SW 1271 (cell line): ENCODE measurements at regions not wholly inside any gene's neighbourhood (a gene's known extent, or its start where the extent isn't known, plus 50 kb on each side); places are given as distances from the start of the nearest gene placed in this dataset.
"Not testable (repeated sequence)": the region's sequence is repeated elsewhere in the genome, so short reads cannot be mapped to it uniquely, and the experiment has no call there.

Source experiments
- DNase-seq, 2 experiments: peaks; one replicate each; lab custom pipeline; 2025; lab: John Stamatoyannopoulos, UW

DNA sequence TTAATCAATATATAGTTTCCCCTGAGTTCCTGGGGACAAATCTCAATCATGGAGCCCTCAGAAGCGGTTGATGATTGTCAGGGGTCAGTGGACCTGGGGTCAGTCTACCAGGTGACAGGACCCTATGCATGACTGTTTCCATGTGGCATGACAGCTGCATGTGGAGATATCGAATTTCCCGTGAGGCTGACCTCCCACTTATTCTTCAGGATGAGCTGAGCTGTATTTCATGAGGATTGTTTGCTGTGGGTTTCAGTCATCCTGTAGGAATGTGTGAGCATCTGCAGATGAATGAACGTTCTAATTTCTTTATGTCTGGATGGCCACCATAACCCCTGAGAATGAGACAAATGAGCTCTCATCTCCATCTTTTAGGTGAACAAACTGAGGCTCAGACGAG lies 93.0 kb upstream of the HES1 start:
- DNase-seq = no peak

- no peak for DNase-seq
Observed at GRCh38 chr3:194043516-194043915, 92.4 kb upstream of the HES1 start.

GRCh38 chr3:194045289-194045688 lies 90.7 kb upstream of the HES1 start:
- DNase-seq = no peak

- no peak for DNase-seq
Observed at GRCh38 chr3:194045919-194046318, 90.0 kb upstream of the HES1 start.

GRCh38 chr3:194046531-194046930 lies 89.4 kb upstream of the HES1 start:
- no peak for DNase-seq

DNA sequence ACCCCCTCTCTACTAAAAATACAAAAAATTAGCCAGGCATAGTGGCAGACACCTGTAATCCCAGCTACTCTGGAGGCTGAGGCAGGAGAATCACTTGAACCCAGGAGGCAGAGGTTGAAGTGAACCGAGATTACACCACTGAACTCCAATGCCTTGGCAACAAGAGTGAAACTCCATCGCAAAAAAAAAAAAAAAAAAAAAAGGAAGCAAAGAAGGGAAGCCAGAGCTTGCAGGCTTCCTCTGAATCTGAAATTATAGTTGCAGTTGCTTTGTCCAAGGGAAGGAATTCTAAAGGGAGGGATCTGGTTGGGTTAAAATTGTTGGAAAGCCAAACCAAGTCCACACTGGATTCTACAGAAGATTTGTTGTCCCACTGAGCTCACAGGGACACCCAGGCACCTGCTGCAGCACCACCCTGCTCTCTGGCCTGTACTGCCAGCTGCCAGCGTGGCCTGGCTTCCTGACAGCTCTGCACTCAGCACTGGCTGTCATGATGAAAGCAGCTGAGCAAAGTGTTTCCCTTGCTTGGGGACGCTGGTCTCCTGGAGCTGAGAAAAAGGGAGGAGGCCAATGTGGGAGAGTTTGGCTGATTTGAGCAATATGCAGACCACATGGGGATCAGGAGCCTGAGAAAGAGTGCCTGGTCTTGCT lies 88.8 kb upstream of the HES1 start:
- no peak for DNase-seq

DNA sequence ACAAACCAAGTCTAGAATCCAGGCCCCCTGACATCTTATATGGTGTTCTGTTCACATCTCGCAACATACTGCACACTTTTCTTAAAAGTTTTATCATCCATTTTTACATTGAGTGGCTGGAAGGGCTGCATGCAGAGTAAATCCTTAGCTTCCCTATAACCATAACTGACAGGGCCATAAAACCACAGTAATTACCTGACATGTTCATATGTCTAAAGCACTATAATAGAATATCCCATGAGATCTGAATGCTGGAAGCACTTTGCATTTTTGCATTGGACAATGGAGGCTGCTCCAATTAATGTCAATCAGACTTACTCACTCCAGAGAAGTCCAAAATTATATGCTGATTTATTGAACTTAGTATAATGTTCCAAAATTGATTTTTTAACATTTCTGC lies 86.6 kb upstream of the HES1 start:
- no peak for DNase-seq

- DNase-seq = no peak
Observed at GRCh38 chr3:194050782-194051320, 85.1 kb upstream of the HES1 start.

DNA sequence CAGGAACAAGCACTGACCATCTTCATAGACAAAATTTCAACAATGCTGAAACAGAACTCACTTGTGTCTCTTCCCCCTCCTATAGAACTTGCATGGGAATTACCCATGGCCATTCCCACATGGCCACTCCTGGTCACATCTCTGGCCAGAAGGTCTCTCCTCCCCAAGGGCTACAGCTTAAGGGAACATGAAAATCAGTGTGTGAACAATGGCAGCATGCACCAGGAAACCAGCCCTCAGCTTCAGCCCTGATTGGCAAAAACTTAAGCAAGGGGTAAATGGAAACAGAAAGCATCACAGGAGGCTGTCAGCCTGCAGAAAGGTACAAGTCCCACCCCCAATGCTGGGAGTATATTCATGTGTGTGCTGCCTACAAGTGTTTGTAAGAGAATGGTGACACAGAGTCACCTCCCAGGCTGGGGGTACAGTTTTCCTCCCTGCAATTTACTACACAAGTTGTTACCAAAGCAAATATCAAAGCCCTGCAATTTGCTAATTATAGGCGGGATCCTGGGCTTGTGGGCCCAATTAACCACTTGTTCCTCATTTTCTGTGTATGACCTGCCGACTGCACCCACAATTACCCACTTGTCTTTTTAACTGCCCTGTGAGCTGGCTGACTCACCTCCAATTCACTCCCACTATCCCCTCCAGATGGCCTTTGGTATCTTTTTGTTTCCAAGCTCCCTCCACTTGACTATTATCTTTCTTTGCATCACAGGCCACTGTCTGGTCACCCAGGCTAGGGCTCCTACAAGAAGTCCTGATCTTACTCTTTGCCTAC lies 84.4 kb upstream of the HES1 start:
- no peak for DNase-seq

DNA sequence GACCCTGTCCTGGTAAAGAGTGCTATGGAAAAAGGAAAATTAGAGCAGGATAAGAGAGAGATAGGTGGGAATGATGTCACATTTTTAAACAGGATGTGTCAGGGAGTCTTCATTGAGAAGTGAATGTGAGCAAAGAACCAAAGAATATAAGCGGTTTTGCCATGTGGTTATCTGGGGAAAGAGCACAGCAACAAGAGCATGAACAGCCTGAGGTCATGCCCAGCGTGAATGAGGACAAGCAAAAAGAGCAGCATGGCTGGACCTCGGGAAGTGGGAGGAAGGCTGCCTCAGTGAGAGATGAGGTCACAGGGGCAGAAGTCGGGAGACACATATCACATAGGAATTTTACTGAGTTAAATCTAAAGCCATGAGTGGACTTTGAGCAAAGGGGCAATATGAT lies 82.8 kb upstream of the HES1 start:
- no peak for DNase-seq

DNA sequence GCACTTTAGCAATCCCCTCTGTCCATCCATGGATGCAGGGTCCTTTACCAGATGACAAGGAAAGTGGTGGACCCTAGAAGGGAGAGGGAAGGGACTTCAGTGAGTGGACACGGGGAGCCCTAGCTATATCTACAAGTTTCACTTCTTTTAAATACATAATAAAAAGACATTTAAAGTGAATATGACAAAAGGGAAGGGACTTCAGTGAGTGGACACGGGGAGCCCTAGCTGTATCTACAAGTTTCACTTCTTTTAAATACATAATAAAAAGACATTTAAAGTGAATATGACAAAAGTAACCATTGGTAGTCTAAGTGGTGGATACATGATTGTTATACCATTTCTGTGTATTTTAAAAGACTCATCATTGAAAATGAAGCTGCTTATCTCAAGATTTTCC lies 81.9 kb upstream of the HES1 start:
- no peak for DNase-seq

GRCh38 chr3:194054540-194054939 lies 81.4 kb upstream of the HES1 start:
- DNase-seq = no peak

DNA sequence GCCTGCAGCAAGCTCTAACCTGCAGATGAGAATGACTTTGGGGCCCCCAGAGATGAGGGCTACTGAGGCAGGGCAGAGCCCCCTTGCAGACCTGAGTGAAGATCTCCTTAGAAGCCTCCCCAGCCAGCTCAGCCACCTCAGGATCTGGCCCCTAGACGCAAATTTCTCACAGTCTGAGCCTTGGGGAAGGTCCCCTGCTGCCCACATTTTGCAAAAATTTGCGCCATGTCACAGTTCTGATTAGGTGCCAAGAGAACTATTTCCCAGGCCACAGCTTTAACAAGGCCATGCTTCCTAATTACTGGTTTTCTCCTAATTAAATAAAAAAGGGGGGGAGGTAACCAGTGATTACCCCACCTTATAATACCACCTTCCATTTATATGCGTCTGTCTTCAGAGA lies 81.0 kb upstream of the HES1 start:
- no peak for DNase-seq

- not testable (repeated sequence) for DNase-seq
Observed at GRCh38 chr3:194056323-194056722, 79.6 kb upstream of the HES1 start.

DNA sequence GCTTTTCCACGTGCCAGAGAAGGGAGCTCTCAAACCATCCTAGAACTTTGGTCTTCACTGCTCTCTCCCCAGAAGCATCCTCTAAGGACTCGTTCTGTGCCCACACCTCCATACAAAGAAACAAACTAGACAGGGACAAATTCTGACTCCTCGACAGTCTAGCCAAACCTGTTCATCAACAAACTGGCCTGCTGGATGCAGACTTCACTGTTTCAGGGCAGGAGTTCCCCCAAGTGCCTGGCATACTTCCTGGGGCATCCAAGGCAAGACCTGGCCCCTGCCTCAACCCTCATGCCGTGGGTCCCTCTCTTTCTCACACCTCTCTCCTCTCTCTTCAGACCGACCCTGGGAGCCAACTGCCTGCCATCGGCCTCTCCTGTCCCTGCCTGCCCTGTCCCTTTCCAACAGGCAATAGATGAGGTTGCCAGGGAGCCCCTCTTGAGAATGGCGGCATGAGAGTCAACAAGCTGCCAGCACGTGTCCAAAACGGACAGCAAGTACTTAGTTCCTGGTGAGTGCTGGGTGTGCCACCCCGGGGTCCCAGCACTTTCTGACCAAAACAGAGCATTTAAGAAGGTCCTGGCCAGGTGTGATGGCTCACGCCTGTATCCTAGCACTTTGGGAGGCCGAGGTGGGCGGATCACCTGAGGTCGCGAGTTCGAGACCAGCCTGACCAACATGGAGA lies 79.1 kb upstream of the HES1 start:
- no peak for DNase-seq

GRCh38 chr3:194057570-194058188 lies 78.3 kb upstream of the HES1 start:
- no peak for DNase-seq

GRCh38 chr3:194058189-194058571 lies 77.8 kb upstream of the HES1 start:
- no peak for DNase-seq

DNA sequence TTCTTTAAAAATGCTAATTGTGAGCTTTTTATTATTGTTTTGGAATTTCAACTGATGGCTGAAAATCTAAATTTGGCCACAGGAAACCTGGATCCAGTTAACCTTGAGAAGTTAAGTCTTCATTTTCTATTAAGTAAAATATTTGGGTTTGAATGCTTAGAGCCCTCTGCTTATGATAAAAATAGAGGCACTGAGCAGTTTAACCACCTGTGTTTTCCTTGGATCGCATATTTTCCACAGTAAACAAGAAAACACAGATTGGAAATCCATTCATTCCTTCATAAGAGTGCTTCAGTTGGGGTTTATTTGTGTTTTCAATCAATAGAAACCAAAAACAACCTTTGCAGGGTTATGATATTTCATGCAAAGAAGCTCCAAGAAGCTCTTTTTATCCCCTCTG lies 77.2 kb upstream of the HES1 start:
- DNase-seq = no peak

DNA sequence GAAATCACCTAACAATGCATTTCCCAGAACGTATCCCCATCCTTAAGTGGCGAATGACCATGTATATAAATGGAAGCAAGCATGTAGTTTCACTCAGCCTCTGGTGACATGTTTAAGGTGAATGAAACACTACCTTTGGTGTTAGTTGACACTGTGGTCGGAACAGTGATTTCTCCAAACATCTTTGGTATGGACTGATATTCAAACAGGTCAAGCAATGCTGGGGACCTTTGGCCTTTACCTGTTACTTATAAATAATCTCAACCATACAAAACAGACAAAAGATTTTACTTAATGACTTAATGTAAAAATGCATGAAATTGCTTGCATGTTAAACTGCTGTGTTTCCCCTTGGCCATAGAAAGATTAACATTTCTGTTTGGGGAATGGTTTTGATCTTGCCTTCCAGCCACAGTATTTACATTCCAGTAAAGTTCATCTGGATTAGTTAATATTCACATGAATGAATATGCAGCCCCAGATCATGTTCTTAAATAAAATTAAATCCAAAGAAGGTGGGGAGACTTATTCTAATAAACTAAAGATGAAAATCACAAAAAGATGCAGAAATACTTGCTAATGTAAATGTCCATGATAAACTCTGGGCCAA lies 74.4 kb upstream of the HES1 start:
- no peak for DNase-seq

DNA sequence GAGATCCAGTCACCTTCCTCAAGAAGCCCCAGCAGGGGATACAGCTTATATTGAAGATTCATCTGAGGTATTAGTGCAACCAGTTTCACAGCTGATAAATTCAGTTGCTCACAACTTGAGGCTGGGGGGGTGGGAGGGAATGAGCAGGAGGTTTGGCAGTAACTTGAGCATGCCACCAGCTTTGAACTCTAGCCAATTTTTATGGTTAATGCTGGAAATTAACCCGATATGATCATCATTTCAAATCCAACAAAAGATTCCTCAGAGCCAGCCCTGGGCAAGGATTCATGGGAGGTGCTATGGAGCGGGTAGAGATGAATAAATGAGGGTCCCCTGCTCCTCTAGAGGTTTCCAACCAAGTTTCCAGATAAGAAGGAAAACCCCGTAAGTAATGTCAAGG lies 73.1 kb upstream of the HES1 start:
- DNase-seq = no peak

DNA sequence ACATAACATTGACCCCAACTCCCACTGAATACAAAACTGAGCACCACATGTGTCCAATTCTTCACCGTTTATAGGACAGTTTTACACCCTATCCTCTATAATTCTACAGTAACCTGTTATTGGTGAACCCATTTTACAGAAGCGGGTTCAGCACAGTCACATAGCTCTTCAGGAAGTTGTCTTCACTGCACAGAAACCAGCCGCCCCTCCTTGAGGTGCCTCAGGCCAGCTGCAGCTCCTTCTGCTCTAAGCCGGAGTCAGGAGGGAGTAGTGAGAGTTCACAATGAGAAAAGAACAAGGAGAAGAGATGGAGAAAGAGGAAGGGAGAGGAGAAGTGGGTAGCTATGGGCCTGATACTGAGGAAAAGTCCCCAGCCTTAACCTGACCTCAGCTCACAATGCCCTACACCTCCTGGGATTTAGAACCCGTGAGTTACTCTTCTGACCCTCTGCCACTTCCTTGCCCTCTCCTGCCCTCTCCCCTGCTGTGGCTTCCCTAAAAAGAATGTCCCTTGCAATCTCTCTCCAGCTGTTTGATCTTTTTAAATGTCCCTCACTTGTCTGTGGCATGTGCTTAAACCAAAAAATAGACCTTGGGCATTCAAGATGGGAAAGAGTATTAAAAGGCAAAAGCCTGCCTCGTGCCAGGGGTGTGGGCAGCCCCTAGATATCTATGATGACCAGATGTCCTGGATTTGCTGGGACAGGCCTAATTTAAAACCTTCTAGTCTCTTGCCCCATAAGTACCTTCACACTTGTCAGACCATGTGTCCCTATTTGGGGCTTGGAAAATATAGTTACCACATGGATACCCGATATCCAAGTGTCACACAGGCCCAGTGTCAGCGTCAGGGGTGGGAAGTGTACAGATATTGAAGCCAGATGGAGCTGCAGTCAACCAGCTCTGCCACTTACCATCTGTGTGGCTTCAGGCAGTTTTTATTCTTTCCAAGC lies 71.3 kb upstream of the HES1 start:
- DNase-seq = no peak
